ENCODE measurements at regions not wholly inside any gene's neighbourhood (a gene's known extent, or its start where the extent isn't known, plus 50 kb on each side); places are given as distances from the start of the nearest gene placed in this dataset.

DNA sequence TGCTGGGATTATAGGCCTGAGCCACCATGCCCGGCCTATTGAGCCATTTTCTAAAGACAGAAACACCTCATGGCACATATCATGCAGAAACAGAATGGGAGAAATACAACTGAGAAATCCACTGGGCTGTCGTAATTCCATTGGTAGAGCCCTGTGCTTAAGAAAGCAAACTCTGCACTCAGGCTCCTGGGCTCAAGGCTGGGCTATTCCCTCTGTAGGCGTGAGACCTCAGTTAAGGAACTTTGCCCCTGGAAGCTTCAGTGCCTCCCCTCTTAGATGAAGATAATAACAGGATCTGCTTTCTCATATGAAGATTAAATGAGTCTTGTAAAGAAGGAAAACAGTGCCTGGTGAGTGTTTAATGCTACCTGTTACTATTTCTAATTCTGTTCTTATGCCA, 120.3 kb downstream of the PXDC1 start:
- TF ChIP-seq, protein P1, sequence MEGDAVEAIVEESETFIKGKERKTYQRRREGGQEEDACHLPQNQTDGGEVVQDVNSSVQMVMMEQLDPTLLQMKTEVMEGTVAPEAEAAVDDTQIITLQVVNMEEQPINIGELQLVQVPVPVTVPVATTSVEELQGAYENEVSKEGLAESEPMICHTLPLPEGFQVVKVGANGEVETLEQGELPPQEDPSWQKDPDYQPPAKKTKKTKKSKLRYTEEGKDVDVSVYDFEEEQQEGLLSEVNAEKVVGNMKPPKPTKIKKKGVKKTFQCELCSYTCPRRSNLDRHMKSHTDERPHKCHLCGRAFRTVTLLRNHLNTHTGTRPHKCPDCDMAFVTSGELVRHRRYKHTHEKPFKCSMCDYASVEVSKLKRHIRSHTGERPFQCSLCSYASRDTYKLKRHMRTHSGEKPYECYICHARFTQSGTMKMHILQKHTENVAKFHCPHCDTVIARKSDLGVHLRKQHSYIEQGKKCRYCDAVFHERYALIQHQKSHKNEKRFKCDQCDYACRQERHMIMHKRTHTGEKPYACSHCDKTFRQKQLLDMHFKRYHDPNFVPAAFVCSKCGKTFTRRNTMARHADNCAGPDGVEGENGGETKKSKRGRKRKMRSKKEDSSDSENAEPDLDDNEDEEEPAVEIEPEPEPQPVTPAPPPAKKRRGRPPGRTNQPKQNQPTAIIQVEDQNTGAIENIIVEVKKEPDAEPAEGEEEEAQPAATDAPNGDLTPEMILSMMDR (conservative IDR thresholded peaks at IDR 0.05; ENCODE audit: low read length) = no peak
- TF ChIP-seq EZH2phosphoT487 (IDR thresholded peaks at IDR 0.05; ENCODE audit: borderline replicate concordance) = no peak
